H1 (cell line): ENCODE measurements at regions not wholly inside any gene's neighbourhood (a gene's known extent, or its start where the extent isn't known, plus 50 kb on each side); places are given as distances from the start of the nearest gene placed in this dataset.

ENCODE experiments used
- KDM4A ChIP-seq: IDR thresholded peaks from one replicate; pipeline ENCODE4 v1.7.1; 2012; ENCODE audit warnings: low read depth, mild to moderate bottlenecking, moderate library complexity, low read length, inconsistent platforms; ENCODE audit not compliant: severe bottlenecking
- POLR2A ChIP-seq, 2 experiments: IDR thresholded peaks; 1 replicate in 1 of 2; 2 replicates in 1 of 2; pipeline ENCODE4 v1.6.1; 2011; ENCODE audit warnings: low read depth in 2 of 2, low read length in 2 of 2, mild to moderate bottlenecking in 2 of 2; ENCODE audit errors: control extremely low read depth in 1 of 2
- SIN3A ChIP-seq, 2 experiments: IDR thresholded peaks in 1 of 2; conservative IDR thresholded peaks in 1 of 2; 2 replicates each; pipeline ENCODE4 v1.6.1; 2011 to 2012; ENCODE audit warnings: low read length in 2 of 2, improper control_type of control experiment in 1 of 2, low read depth in 1 of 2, mild to moderate bottlenecking in 1 of 2
- TAF1 ChIP-seq: IDR thresholded peaks from 2 replicates; pipeline ENCODE4 v1.6.1; 2011; ENCODE audit warnings: mild to moderate bottlenecking, low read depth, low read length

DNA sequence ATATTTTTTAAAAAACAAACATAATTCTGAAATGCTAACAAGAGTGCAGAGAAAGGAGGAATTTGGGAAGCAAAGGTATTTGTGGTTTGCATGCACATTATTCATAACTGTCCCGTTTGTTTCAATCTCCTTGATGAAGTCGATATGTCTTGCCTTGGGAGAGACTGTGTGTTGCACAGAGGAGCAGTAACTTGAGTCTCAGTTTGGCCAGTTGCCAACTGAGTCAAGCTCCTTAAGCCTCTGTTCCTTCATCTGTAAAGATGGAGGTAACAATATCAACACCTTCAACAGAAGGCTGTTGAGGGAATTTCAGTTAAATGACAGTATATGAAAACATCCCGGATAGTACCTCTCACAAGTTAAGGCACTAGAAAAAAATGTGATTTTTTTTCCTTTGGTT lies 226.2 kb downstream of the ASXL3 start (continued):
- no peak for TF ChIP-seq KDM4A
- TF ChIP-seq POLR2A (IDR thresholded peaks at IDR 0.05; ENCODE audit: control extremely low read depth in 1 of 2, low read depth in 2 of 2, low read length in 2 of 2): no peak
- no peak for TF ChIP-seq TAF1
- no peak for TF ChIP-seq SIN3A (conservative IDR thresholded peaks at IDR 0.05 in 1 of 2, IDR thresholded peaks at IDR 0.05 in 1 of 2; ENCODE audit: low read depth in 1 of 2, low read length in 2 of 2)
